NCI-H82 treated with DMSO at 0.1 percent for 48 hours (cell line): ENCODE measurements at regions not wholly inside any gene's neighbourhood (a gene's known extent, or its start where the extent isn't known, plus 50 kb on each side); places are given as distances from the start of the nearest gene placed in this dataset.

Experiments
- DNase-seq: peaks from one replicate; lab custom pipeline; 2025; ENCODE audit not compliant: unreplicated experiment; lab: John Stamatoyannopoulos, UW

DNA sequence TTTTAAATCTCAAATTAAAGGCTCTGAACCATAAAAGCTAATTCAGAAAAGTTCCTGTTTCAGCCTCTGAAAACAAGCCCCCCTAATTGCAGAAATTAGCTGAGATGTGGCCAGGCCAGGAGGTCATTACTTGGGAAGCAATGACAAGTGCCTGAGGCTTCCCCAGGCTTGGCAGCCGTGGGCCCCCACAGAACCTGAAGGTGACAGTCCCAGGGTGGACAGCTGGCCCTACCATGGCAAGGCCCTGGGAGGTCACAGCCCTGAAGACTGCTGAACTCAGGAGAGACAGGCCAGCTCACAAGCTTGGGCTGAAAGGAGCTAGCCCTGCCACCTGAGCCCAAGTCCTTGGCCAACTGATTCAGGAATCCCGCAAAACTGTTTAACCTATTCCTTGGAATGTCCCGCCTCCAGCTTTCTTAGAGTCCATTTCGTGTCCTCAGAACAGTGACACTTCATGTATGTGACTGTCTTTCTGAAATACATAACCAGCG is 54.3 kb upstream of the PKDCC start:
- DNase-seq: no peak

DNA sequence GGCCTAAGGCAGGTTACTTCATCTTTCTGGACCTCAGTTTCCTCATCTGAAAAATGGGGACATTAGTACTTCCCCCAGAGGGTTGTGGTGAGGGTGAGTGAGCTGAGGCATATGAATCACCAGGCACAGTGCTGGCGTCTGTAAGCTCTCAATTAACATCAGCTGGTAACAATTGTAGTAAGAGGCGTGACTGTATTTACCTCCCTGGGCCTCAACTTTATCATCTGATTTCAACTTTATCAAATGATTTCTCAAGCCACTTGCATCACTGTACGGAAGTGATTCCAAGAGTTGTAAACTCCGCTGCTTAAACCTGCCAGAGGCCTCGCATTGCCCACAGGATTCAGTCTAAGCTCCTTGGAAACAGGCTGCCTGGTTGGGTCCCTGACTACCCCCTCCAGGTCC is 53.6 kb upstream of the PKDCC start:
- DNase-seq: no peak

DNA sequence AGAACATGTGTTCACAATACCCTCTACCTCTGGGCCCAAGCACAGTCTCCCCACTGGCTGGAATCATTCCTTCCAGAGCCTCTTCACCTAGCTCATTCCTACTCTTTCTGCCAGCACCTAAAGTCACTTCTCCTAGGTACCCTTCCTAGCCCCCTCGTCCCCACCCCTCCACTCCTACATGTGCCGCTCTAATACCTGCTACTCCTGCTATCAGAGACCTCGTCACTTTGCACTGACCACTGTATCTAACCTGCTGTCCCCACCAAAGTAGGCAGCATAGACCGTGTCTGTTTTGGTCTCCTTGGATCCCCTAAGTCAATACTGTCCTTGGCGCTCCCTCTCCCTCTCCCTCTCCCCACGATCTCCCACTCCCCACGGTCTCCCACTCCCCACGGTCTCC is 53.2 kb upstream of the PKDCC start:
- no peak for DNase-seq

DNA sequence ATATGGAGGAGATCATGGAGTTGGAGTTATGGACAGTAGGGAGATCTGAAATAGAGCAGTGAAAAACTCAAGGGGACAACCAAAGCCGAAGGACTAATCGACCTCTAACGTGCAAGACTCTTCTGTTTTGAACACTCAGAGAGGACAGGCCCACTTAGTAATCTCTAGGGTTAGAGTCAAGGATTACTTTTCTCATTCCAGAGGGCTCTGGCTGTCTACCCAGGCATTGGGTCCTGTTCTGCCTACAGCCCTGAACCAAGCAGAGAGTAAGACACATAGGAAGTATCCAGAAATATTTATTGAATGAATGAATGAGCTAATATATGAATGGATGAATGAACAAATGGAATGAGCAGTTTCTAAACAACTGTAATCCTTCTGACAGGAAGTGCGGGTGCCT is 50.3 kb upstream of the PKDCC start:
- no peak for DNase-seq
